HG03025 (cell line): ENCODE measurements at regions not wholly inside any gene's neighbourhood (a gene's known extent, or its start where the extent isn't known, plus 50 kb on each side); places are given as distances from the start of the nearest gene placed in this dataset.

Experiments
- ATAC-seq: cut with Tn5 transposase; IDR thresholded peaks from one replicate; pipeline ENCODE4 v1.9.1; 2021; ENCODE audit warnings: mild to moderate bottlenecking, moderate library complexity; ENCODE audit not compliant: unreplicated experiment, low FRiP score

- ATAC-seq, result no peak
Measured at GRCh38 chr3:146865175-146865755, 260.1 kb upstream of the PLSCR5 start.

- no peak for ATAC-seq
Measured at GRCh38 chr3:146861262-146861661, 256.1 kb upstream of the PLSCR5 start.

GRCh38 chr3:146854523-146854922 is 249.4 kb upstream of the PLSCR5 start:
- ATAC-seq, result no peak

GRCh38 chr3:146851665-146852064 is 246.5 kb upstream of the PLSCR5 start:
- ATAC-seq, result no peak

GRCh38 chr3:146845361-146845760 is 240.2 kb upstream of the PLSCR5 start:
- no peak for ATAC-seq

GRCh38 chr3:146843476-146843875 is 238.3 kb upstream of the PLSCR5 start:
- no peak for ATAC-seq

GRCh38 chr3:146839727-146840375 is 234.7 kb upstream of the PLSCR5 start:
- ATAC-seq, result no peak

- ATAC-seq, result no peak
Measured at GRCh38 chr3:146838221-146838620, 233.1 kb upstream of the PLSCR5 start.

GRCh38 chr3:146834917-146835316 is 229.8 kb upstream of the PLSCR5 start:
- no peak for ATAC-seq

GRCh38 chr3:146832857-146833458 is 227.8 kb upstream of the PLSCR5 start:
- ATAC-seq, result no peak

- ATAC-seq, result no peak
Measured at GRCh38 chr3:146831659-146832058, 226.5 kb upstream of the PLSCR5 start.

- no peak for ATAC-seq
Measured at GRCh38 chr3:146830231-146830630, 225.1 kb upstream of the PLSCR5 start.

GRCh38 chr3:146827836-146828235 is 222.7 kb upstream of the PLSCR5 start:
- ATAC-seq, result no peak

- ATAC-seq, result no peak
Measured at GRCh38 chr3:146823622-146824021, 218.5 kb upstream of the PLSCR5 start.

GRCh38 chr3:146818866-146819265 is 213.7 kb upstream of the PLSCR5 start:
- ATAC-seq, result no peak

GRCh38 chr3:146818301-146818700 is 213.2 kb upstream of the PLSCR5 start:
- ATAC-seq, result no peak

- no peak for ATAC-seq
Measured at GRCh38 chr3:146817704-146818103, 212.6 kb upstream of the PLSCR5 start.

- ATAC-seq, result no peak
Measured at GRCh38 chr3:146814601-146815315, 209.6 kb upstream of the PLSCR5 start.

GRCh38 chr3:146813496-146813895 is 208.3 kb upstream of the PLSCR5 start:
- ATAC-seq, result no peak

GRCh38 chr3:146803745-146804144 is 198.6 kb upstream of the PLSCR5 start:
- no peak for ATAC-seq

GRCh38 chr3:146801492-146801891 is 196.3 kb upstream of the PLSCR5 start:
- ATAC-seq, result no peak
